HepG2 (cell line): ENCODE measurements at regions not wholly inside any gene's neighbourhood (a gene's known extent, or its start where the extent isn't known, plus 50 kb on each side); places are given as distances from the start of the nearest gene placed in this dataset.
A peak's percentile ranks its signal among the peaks of the same experiment; 100 is the strongest.

Experiments
- ATAC-seq: fragments of 200-7000 bp; cut with Tn5 transposase; 3 replicates; pipeline ENCODE4 v1.9.1; 2020; ENCODE audit warnings: mild to moderate bottlenecking, moderate library complexity
- BruUV-seq: library from RNA; stranded (reverse); fragments of 400-500 nt; replicated peaks from 2 replicates; lab custom pipeline; 2021; lab: Mats Ljungman, UMichigan
- CTCF ChIA-PET: fragments of 300-600 bp; formaldehyde crosslinking; extraction: SDS; loops from one replicate; lab custom pipeline; 2021; ENCODE audit warnings: low total read pairs, inconsistent platforms, low intra/inter-chr PET ratio; lab: Yijun Ruan, JAX
- POLR2A ChIA-PET: fragments of 350-600 bp; sonication (Branson Sonifier 250); formaldehyde crosslinking; loops from one replicate; lab custom pipeline; 2020; ENCODE audit warnings: antibody characterized with exemption, inconsistent platforms; lab: Yijun Ruan, JAX
- DNase-seq: peaks from one replicate; pipeline ENCODE4 v3.0.0-alpha.2; 2015; ENCODE audit warnings: low spot score
- FAIRE-seq: peaks from 3 replicates; lab custom pipeline; 2011; peaks lifted over from hg19 to GRCh38; lab: Jason Lieb, UNC
- H2AFZ ChIP-seq: one replicate; pipeline ENCODE4 v1.6.1; 2011; ENCODE audit warnings: low read length, inconsistent platforms
- H3K27ac ChIP-seq: fragments of 300-600 bp; 3 replicates; pipeline ENCODE4 v1.8.0; 2011; ENCODE audit warnings: mixed run types, mild to moderate bottlenecking, mixed read lengths, low read length, inconsistent platforms; ENCODE audit not compliant: insufficient read depth; ENCODE audit errors: extremely low read length
- H3K27me3 ChIP-seq, 2 experiments: fragments of 200-600 bp in 1 of 2; 2 replicates in 1 of 2; 3 replicates in 1 of 2; pipeline versions ENCODE4 v1.6.0 to v1.8.0; 2011; ENCODE audit warnings: low read length in 2 of 2, mild to moderate bottlenecking in 2 of 2, moderate library complexity in 2 of 2, inconsistent platforms in 1 of 2; ENCODE audit not compliant: insufficient read depth in 2 of 2, control insufficient read depth in 1 of 2
- H3K36me3 ChIP-seq, 2 experiments: fragments of 200-600 bp in 1 of 2; replicated peaks in 1 of 2; 2 replicates in 1 of 2; 3 replicates in 1 of 2; pipeline versions ENCODE4 v1.5.1 to v1.8.0; 2011; ENCODE audit warnings: low read length in 2 of 2, inconsistent platforms in 1 of 2; ENCODE audit not compliant: insufficient read depth in 2 of 2, control insufficient read depth in 1 of 2
- H3K4me1 ChIP-seq: 2 replicates; pipeline ENCODE4 v1.5.1; 2012; ENCODE audit warnings: low read length, inconsistent platforms; ENCODE audit not compliant: insufficient read depth
- H3K4me2 ChIP-seq: 2 replicates; pipeline ENCODE4 v1.6.0; 2011; ENCODE audit warnings: low read depth, low read length, inconsistent platforms
- H3K4me3 ChIP-seq, 3 experiments: fragments of 200-600 bp in 1 of 3; sonication (generic), shearing (Covaris generic) in 1 of 3; replicated peaks in 1 of 3; 2 replicates each; pipeline ENCODE4 v1.5.1; 2011 to 2016; ENCODE audit warnings: low read length in 3 of 3, inconsistent platforms in 2 of 3, low read depth in 2 of 3, mild to moderate bottlenecking in 2 of 3, control low read depth in 1 of 3, mixed read lengths in 1 of 3; ENCODE audit not compliant: insufficient read depth in 1 of 3
- H3K79me2 ChIP-seq: one replicate; pipeline ENCODE4 v1.6.1; 2011; ENCODE audit warnings: low read length, inconsistent platforms; ENCODE audit not compliant: insufficient read depth
- H3K9ac ChIP-seq: 2 replicates; pipeline ENCODE4 v1.6.0; 2011; ENCODE audit warnings: mild to moderate bottlenecking, low read depth, low read length, inconsistent platforms; ENCODE audit not compliant: insufficient read depth
- H3K9me3 ChIP-seq: 2 replicates; pipeline ENCODE4 v1.5.1; 2012; ENCODE audit warnings: mild to moderate bottlenecking, low read length
- H4K20me1 ChIP-seq: 2 replicates; pipeline ENCODE4 v1.6.0; 2011; ENCODE audit warnings: inconsistent platforms, mild to moderate bottlenecking, low read length, moderate library complexity; ENCODE audit not compliant: insufficient read depth
- BATF2 ChIP-seq: sonication (generic); formaldehyde crosslinking; IDR thresholded peaks from 2 replicates; pipeline ENCODE4 v1.8.0; 2022; ENCODE audit warnings: mild to moderate bottlenecking, missing genetic modification reagents, moderate library complexity
- HNRNPL ChIP-seq: fragments of 200-400 bp; formaldehyde crosslinking; IDR thresholded peaks from 2 replicates; pipeline ENCODE4 v1.6.1; 2017; ENCODE audit warnings: mild to moderate bottlenecking, low read depth, low read length
- KDM1A ChIP-seq: IDR thresholded peaks from 2 replicates; pipeline ENCODE4 v1.6.1; 2016; ENCODE audit warnings: missing compliant biosample characterization
- MXD4 ChIP-seq: IDR thresholded peaks from 2 replicates; pipeline ENCODE4 v1.6.1; 2016; ENCODE audit warnings: mild to moderate bottlenecking, missing biosample characterization, missing genetic modification reagents
- NONO ChIP-seq, 2 experiments: fragments of 450-650 bp in 1 of 2; sonication (generic) in 1 of 2; formaldehyde crosslinking in 1 of 2; IDR thresholded peaks in 1 of 2; conservative IDR thresholded peaks in 1 of 2; 2 replicates each; pipeline versions ENCODE4 v1.6.1 to v1.8.0; 2017 to 2022; ENCODE audit warnings: mild to moderate bottlenecking in 1 of 2, missing genetic modification reagents in 1 of 2, moderate library complexity in 1 of 2
- POLR2AphosphoS5 ChIP-seq: IDR thresholded peaks from 2 replicates; pipeline ENCODE4 v1.6.1; 2012; ENCODE audit warnings: low read depth, low read length
- RARA ChIP-seq: IDR thresholded peaks from 2 replicates; pipeline ENCODE4 v1.6.1; 2016; ENCODE audit warnings: missing genetic modification reagents, missing compliant biosample characterization
- USF2 ChIP-seq, 2 experiments: sonication (generic) in 1 of 2; formaldehyde crosslinking in 1 of 2; IDR thresholded peaks; 2 replicates each; pipeline versions ENCODE4 v1.5.1 to v1.6.1; 2011 to 2020; ENCODE audit warnings: borderline replicate concordance in 1 of 2, low read depth in 1 of 2, low read length in 1 of 2, mild to moderate bottlenecking in 1 of 2, missing genetic modification reagents in 1 of 2, moderate library complexity in 1 of 2
- ZFP91 ChIP-seq: sonication (generic); formaldehyde crosslinking; IDR thresholded peaks from 2 replicates; pipeline ENCODE4 v1.9.0; 2022; ENCODE audit warnings: missing genetic modification reagents, mild to moderate bottlenecking, borderline replicate concordance
- ZNF230 ChIP-seq: sonication (generic); formaldehyde crosslinking; IDR thresholded peaks from 2 replicates; pipeline ENCODE4 v1.4.0; 2020; ENCODE audit warnings: mild to moderate bottlenecking, missing genetic modification reagents
- ZNF260 ChIP-seq: sonication (generic); formaldehyde crosslinking; IDR thresholded peaks from 2 replicates; pipeline ENCODE4 v1.4.0; 2020; ENCODE audit warnings: missing genetic modification reagents, low read depth, mild to moderate bottlenecking, borderline replicate concordance
- ZNF768 ChIP-seq: sonication (generic); formaldehyde crosslinking; IDR thresholded peaks from 2 replicates; pipeline ENCODE4 v1.4.0; 2020; ENCODE audit warnings: missing genetic modification reagents
- WGBS: methylation state at CpG from one replicate; pipeline ENCODE4 v1.1.6; 2017; ENCODE audit warnings: low lambda C conversion rate; 5-methylcytosine and 5-hydroxymethylcytosine counted together
- in situ Hi-C: cut with HindIII; loops from 2 replicates; pipeline ENCODE4 v1.10.0; 2017; ENCODE audit warnings: low pct_unique_long_range_greater_than_20kb; ENCODE audit not compliant: extremely low pct_ligation_motif_present
- intact Hi-C: fragments of 100-400 bp; cut with micrococcal nuclease; formaldehyde crosslinking; loops from one replicate; pipeline ENCODE4 v1.10.0; 2022; ENCODE audit not compliant: unreplicated experiment

GRCh38 chr7:66537876-66538275 lies 90.8 kb upstream of the KCTD7 start:
- H4K20me1 ChIP-seq: no peaks in the 10 kb centered on the region
- no TSS peak for BruUV-seq
- no peak overlapping the region for H3K4me2 ChIP-seq
- H3K27ac ChIP-seq: no peak overlapping the region
- H3K9ac ChIP-seq: no peak overlapping the region
- WGBS: 100% methylated on average over 1 of the region's 1 CpG
- TF ChIP-seq ZNF260: no peak
- peak; percentile 95 for TF ChIP-seq ZNF768
- peak; percentile 23; the same call in 1 of the 2 replicates for TF ChIP-seq KDM1A (CRISPR knock-in tag)
- no peaks in the 10 kb centered on the region for H3K79me2 ChIP-seq
- ChIA-PET CTCF (no interaction called here), POLR2A (interaction anchor here (0.9 to 1.3 kb wide), 2 partner anchors 44 to 99 kb away, joined by 3 to 4 read pairs; no protein-coding TSS in a partner anchor)
- H3K36me3 ChIP-seq: peaks cover 0 to 6% of the 10 kb centered on the region in 2 experiments; a peak in 2 of 5 replicates
- no peak overlapping the region for H2AFZ ChIP-seq
- peaks cover 67% of the 10 kb centered on the region for H3K4me1 ChIP-seq
- intact Hi-C loops: loop anchor here (5.0 kb wide), 1 partner anchor 396 kb away; no protein-coding TSS in a partner anchor
- H3K4me3 ChIP-seq: no peak overlapping the region
- ATAC-seq (no peak), DNase-seq (no peak), FAIRE-seq (no peak)
- in situ Hi-C loops: no loop called here
- no peaks in the 10 kb centered on the region for H3K27me3 ChIP-seq
- H3K9me3 ChIP-seq: no peaks in the 10 kb centered on the region

GRCh38 chr7:66539264-66539623 lies 89.4 kb upstream of the KCTD7 start:
- POLR2A ChIA-PET: no interaction called here
- CTCF ChIA-PET: no interaction called here
- H3K4me2 ChIP-seq: 0 out of 2 replicates have a peak overlapping the region, but pooled peaks have one; percentile 9
- no peaks in the 10 kb centered on the region for H3K79me2 ChIP-seq
- peaks cover under 1 to 9% of the 10 kb centered on the region in 2 experiments; a peak in 3 of 5 replicates for H3K36me3 ChIP-seq
- no peak overlapping the region for H2AFZ ChIP-seq
- no peaks in the 10 kb centered on the region for H4K20me1 ChIP-seq
- H3K9me3 ChIP-seq: no peaks in the 10 kb centered on the region
- ATAC-seq: no peak
- H3K4me1 ChIP-seq: peaks cover 61% of the 10 kb centered on the region
- no peak overlapping the region for H3K9ac ChIP-seq
- H3K27ac ChIP-seq: peak overlapping the region; percentile 63
- H3K27me3 ChIP-seq: no peaks in the 10 kb centered on the region
- no peak for FAIRE-seq
- in situ Hi-C loops: no loop called here
- WGBS: 61% methylated on average over 3 of the region's 3 CpGs
- BruUV-seq: TSS peak; percentile 21
- no peak overlapping the region for H3K4me3 ChIP-seq
- intact Hi-C loops: loop anchor here (5.0 kb wide), 1 partner anchor 397 kb away; no protein-coding TSS in a partner anchor
- no peak for DNase-seq
- TF ChIP-seq MXD4 (CRISPR knock-in tag) (no peak), POLR2AphosphoS5 (no peak), NONO (IDR thresholded peaks at IDR 0.05) (no peak), NONO (CRISPR knock-in tag; conservative IDR thresholded peaks at IDR 0.05) (no peak; the same call in 1 of the 2 replicates), RARA (CRISPR knock-in tag) (no peak; the same call in 1 of the 2 replicates), HNRNPL (no peak), ZFP91 (no peak), USF2 (IDR thresholded peaks at IDR 0.05; ENCODE audit: low read depth, low read length) (no peak), USF2 (CRISPR knock-in tag; IDR thresholded peaks at IDR 0.05; ENCODE audit: borderline replicate concordance) (no peak), BATF2 (no peak), ZNF230 (no peak)
